ENCODE measurements at regions not wholly inside any gene's neighbourhood (a gene's known extent, or its start where the extent isn't known, plus 50 kb on each side); places are given as distances from the start of the nearest gene placed in this dataset.
"Not testable (repeated sequence)": the region's sequence is repeated elsewhere in the genome, so short reads cannot be mapped to it uniquely, and the experiment has no call there.

DNA sequence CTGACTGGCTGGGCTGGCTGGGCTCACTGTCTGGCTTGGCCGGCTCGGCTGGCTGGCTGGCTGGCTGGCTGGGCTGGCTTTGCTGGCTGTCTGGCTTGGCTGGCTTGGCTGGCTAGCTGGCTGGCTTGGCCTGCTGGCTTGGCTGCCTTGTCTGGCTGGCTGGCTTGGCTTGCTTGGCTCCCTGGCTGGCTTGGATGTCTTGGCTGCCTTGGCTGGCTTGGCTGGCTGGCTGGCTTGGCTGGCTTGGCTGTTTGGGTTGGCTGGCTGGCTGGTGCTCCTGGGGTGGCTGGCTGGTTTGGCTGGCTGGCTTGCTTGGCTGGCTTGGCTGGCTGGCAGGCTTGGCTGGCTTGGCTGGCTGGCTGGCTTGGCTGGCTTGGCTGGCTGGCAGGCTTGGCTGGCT, 2836.9 kb downstream of the RPIA start:
- not testable (repeated sequence) for TF ChIP-seq NFE2L1 (CRISPR knock-in tag; IDR thresholded peaks at IDR 0.05); MYBL2 (CRISPR knock-in tag; IDR thresholded peaks at IDR 0.05); TEAD4 (CRISPR knock-in tag; IDR thresholded peaks at IDR 0.05); NFYB (CRISPR knock-in tag; conservative IDR thresholded peaks at IDR 0.05; ENCODE audit: low read depth); JUN (CRISPR knock-in tag; IDR thresholded peaks at IDR 0.05); JAZF1 (CRISPR knock-in tag; IDR thresholded peaks at IDR 0.05); NR2C2 (CRISPR knock-in tag; IDR thresholded peaks at IDR 0.05)
- TF ChIP-seq, protein P1, sequence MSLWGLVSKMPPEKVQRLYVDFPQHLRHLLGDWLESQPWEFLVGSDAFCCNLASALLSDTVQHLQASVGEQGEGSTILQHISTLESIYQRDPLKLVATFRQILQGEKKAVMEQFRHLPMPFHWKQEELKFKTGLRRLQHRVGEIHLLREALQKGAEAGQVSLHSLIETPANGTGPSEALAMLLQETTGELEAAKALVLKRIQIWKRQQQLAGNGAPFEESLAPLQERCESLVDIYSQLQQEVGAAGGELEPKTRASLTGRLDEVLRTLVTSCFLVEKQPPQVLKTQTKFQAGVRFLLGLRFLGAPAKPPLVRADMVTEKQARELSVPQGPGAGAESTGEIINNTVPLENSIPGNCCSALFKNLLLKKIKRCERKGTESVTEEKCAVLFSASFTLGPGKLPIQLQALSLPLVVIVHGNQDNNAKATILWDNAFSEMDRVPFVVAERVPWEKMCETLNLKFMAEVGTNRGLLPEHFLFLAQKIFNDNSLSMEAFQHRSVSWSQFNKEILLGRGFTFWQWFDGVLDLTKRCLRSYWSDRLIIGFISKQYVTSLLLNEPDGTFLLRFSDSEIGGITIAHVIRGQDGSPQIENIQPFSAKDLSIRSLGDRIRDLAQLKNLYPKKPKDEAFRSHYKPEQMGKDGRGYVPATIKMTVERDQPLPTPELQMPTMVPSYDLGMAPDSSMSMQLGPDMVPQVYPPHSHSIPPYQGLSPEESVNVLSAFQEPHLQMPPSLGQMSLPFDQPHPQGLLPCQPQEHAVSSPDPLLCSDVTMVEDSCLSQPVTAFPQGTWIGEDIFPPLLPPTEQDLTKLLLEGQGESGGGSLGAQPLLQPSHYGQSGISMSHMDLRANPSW (CRISPR knock-in tag; conservative IDR thresholded peaks at IDR 0.05; ENCODE audit: low read depth) = not testable (repeated sequence)
- TF ChIP-seq, protein P2, sequence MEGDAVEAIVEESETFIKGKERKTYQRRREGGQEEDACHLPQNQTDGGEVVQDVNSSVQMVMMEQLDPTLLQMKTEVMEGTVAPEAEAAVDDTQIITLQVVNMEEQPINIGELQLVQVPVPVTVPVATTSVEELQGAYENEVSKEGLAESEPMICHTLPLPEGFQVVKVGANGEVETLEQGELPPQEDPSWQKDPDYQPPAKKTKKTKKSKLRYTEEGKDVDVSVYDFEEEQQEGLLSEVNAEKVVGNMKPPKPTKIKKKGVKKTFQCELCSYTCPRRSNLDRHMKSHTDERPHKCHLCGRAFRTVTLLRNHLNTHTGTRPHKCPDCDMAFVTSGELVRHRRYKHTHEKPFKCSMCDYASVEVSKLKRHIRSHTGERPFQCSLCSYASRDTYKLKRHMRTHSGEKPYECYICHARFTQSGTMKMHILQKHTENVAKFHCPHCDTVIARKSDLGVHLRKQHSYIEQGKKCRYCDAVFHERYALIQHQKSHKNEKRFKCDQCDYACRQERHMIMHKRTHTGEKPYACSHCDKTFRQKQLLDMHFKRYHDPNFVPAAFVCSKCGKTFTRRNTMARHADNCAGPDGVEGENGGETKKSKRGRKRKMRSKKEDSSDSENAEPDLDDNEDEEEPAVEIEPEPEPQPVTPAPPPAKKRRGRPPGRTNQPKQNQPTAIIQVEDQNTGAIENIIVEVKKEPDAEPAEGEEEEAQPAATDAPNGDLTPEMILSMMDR (IDR thresholded peaks at IDR 0.05) = not testable (repeated sequence)
- TF ChIP-seq, protein P3, sequence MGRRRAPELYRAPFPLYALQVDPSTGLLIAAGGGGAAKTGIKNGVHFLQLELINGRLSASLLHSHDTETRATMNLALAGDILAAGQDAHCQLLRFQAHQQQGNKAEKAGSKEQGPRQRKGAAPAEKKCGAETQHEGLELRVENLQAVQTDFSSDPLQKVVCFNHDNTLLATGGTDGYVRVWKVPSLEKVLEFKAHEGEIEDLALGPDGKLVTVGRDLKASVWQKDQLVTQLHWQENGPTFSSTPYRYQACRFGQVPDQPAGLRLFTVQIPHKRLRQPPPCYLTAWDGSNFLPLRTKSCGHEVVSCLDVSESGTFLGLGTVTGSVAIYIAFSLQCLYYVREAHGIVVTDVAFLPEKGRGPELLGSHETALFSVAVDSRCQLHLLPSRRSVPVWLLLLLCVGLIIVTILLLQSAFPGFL (CRISPR knock-in tag; IDR thresholded peaks at IDR 0.05; ENCODE audit: borderline replicate concordance) = not testable (repeated sequence)

Measured in WTC11 (cell line).